ENCODE measurements at regions not wholly inside any gene's neighbourhood (a gene's known extent, or its start where the extent isn't known, plus 50 kb on each side); places are given as distances from the start of the nearest gene placed in this dataset.
"Not testable (repeated sequence)": the region's sequence is repeated elsewhere in the genome, so short reads cannot be mapped to it uniquely, and the experiment has no call there.

DNA sequence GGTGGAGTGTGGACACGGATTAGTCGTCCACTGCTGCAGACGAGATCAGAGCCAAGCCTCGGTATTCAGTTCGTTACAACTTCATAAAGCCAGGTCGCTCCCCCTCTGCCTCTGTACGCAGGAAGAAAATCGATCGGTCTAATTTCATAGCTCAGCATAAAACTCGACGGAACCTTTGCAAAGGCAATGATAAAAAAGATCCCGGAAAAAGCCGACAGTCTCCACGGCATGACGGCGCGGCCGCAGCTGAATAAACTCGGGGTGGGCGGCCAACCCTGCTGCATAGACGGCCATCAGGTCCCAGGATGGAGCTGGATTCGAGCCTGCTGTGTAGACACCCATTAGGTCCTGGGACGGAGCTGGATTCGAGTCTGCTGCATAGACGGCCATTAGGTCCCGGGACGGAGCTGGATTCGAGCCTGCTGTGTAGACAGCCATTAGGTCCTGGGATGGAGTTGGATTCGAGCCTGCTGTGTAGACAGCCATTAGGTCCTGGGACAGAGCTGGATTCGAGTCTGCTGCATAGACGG lies 113.8 kb upstream of the PPP2R3B start:
- Histone ChIP-seq H3K27ac (ENCODE audit: low read depth in 1 of 2, low read length in 1 of 2) (no peak overlapping the region), H3K27me3 (ENCODE audit: control insufficient read depth in 3 of 3, insufficient read depth in 3 of 3, low read length in 2 of 3) (peaks cover 0 to 17% (median 4%) of the 10 kb centered on the region in 3 donors), H3K9me3 (ENCODE audit: control insufficient read depth in 4 of 4, insufficient read depth in 3 of 4, low read length in 3 of 4) (peaks cover 0 to 16% (median 4%) of the 10 kb centered on the region in 4 donors), H3K4me1 (ENCODE audit: control insufficient read depth in 5 of 5, insufficient read depth in 5 of 5, low read length in 5 of 5) (no peaks in the 10 kb centered on the region), H3K4me3 (no peak overlapping the region), H3K9ac (ENCODE audit: insufficient read depth in 1 of 2, low read length in 2 of 2) (no peak overlapping the region), H3K36me3 (ENCODE audit: control insufficient read depth in 4 of 4, insufficient read depth in 4 of 4, low read length in 4 of 4) (no peaks in the 10 kb centered on the region)
- DNase-seq (no peak), ATAC-seq (ENCODE audit: insufficient read depth, low FRiP score) (no peak)
- 71 to 77% methylated on average over 31 of the region's 31 CpGs for WGBS, 2 donors
- TF ChIP-seq, protein P1, sequence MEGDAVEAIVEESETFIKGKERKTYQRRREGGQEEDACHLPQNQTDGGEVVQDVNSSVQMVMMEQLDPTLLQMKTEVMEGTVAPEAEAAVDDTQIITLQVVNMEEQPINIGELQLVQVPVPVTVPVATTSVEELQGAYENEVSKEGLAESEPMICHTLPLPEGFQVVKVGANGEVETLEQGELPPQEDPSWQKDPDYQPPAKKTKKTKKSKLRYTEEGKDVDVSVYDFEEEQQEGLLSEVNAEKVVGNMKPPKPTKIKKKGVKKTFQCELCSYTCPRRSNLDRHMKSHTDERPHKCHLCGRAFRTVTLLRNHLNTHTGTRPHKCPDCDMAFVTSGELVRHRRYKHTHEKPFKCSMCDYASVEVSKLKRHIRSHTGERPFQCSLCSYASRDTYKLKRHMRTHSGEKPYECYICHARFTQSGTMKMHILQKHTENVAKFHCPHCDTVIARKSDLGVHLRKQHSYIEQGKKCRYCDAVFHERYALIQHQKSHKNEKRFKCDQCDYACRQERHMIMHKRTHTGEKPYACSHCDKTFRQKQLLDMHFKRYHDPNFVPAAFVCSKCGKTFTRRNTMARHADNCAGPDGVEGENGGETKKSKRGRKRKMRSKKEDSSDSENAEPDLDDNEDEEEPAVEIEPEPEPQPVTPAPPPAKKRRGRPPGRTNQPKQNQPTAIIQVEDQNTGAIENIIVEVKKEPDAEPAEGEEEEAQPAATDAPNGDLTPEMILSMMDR (IDR thresholded peaks at IDR 0.05; ENCODE audit: control extremely low read depth, extremely low read depth) = no peak

DNA sequence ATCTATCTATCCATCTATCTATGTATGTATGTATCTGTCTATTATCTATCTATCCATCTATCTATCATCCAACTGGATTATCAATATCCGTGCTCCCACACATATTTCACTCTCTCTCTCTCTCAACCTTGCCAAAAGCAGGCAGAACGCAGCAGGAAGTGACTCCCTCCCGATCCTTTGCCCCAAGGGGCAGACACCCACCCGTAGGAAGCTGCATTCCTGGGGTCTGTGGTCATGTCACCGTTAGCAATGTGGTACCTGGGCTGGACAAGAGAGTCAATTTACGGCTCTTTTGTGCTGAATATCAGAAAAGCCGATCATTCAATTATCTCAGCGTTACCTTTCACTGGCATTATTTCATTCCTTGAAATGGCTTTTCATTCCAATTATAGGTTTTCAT lies 119.6 kb upstream of the PPP2R3B start:
- Histone ChIP-seq H3K9ac (ENCODE audit: insufficient read depth in 1 of 2, low read length in 2 of 2) (no peak overlapping the region), H3K4me3 (no peak overlapping the region), H3K27ac (ENCODE audit: low read depth in 1 of 2, low read length in 1 of 2) (no peak overlapping the region), H3K9me3 (ENCODE audit: control insufficient read depth in 4 of 4, insufficient read depth in 3 of 4, low read length in 3 of 4) (peaks cover 0 to 9% (median 1%) of the 10 kb centered on the region in 4 donors), H3K36me3 (ENCODE audit: control insufficient read depth in 4 of 4, insufficient read depth in 4 of 4, low read length in 4 of 4) (no peaks in the 10 kb centered on the region), H3K4me1 (ENCODE audit: control insufficient read depth in 5 of 5, insufficient read depth in 5 of 5, low read length in 5 of 5) (no peaks in the 10 kb centered on the region), H3K27me3 (ENCODE audit: control insufficient read depth in 3 of 3, insufficient read depth in 3 of 3, low read length in 2 of 3) (no peaks in the 10 kb centered on the region)
- no peak for DNase-seq
- WGBS, 2 donors = 54 to 55% methylated on average over 8 of the region's 8 CpGs
- ATAC-seq (ENCODE audit: insufficient read depth, low FRiP score) = no peak
- TF ChIP-seq, protein P1 (IDR thresholded peaks at IDR 0.05; ENCODE audit: control extremely low read depth, extremely low read depth) = no peak

DNA sequence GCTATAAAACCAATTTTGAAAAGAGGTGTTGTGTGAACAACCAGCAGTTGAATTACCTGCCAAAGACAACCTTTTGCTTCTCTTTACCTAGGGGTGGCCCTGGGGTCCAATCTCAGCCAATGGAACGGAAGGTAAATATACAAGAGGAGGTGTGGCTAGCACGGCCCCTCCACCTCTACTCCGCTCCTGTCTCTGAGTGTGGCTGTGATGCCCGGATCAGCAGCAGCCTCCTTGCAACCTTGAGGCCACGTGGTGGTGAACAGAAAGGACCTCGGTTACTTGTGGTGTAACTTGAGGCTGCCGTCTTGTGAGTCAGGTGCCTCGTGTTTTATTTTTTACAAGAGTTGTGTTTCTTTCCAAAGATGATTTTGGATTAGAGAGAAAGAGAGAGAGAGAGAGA lies 121.5 kb upstream of the PPP2R3B start:
- TF ChIP-seq, protein P1 (IDR thresholded peaks at IDR 0.05; ENCODE audit: control extremely low read depth, extremely low read depth) = no peak
- no peaks in the 10 kb centered on the region for H3K36me3 ChIP-seq (ENCODE audit: control insufficient read depth in 4 of 4, insufficient read depth in 4 of 4, low read length in 4 of 4)
- H3K27ac ChIP-seq (ENCODE audit: low read depth in 1 of 2, low read length in 1 of 2) = no peak overlapping the region
- no peak overlapping the region for H3K9ac ChIP-seq (ENCODE audit: insufficient read depth in 1 of 2, low read length in 2 of 2)
- WGBS, 2 donors = 89% methylated on average over 8 of the region's 8 CpGs
- ATAC-seq (ENCODE audit: insufficient read depth, low FRiP score) = no peak
- H3K4me1 ChIP-seq (ENCODE audit: control insufficient read depth in 5 of 5, insufficient read depth in 5 of 5, low read length in 5 of 5) = no peaks in the 10 kb centered on the region
- H3K4me3 ChIP-seq = no peak overlapping the region
- H3K9me3 ChIP-seq (ENCODE audit: control insufficient read depth in 4 of 4, insufficient read depth in 3 of 4, low read length in 3 of 4) = peaks cover 0 to 13% (median 0%) of the 10 kb centered on the region in 4 donors
- DNase-seq = no peak
- H3K27me3 ChIP-seq (ENCODE audit: control insufficient read depth in 3 of 3, insufficient read depth in 3 of 3, low read length in 2 of 3) = no peaks in the 10 kb centered on the region

DNA sequence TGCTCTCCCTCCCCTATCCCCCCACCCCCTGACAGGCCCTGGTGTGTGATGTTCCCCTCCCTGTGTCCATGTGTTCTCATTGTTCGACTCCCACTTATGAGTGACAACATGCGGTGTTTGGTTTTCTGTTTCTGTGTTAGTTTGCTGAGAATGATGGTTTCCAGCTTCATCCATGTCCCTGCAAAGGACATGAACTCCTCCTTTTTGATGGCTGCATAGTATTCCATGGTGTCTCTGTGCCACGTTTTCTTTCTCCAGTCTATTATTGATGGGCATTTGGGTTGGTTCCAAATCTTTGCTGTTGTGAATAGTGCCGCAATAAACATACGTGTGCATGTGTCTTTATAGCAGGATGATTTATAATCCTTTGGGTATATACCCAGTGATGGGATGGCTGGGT lies 121.8 kb upstream of the SHOX start:
- H3K27me3 ChIP-seq (ENCODE audit: control insufficient read depth in 3 of 3, insufficient read depth in 3 of 3, low read length in 2 of 3); H3K36me3 ChIP-seq (ENCODE audit: control insufficient read depth in 4 of 4, insufficient read depth in 4 of 4, low read length in 4 of 4): not testable (repeated sequence)
- WGBS, 2 donors = 90 to 95% methylated on average over 5 of the region's 5 CpGs

DNA sequence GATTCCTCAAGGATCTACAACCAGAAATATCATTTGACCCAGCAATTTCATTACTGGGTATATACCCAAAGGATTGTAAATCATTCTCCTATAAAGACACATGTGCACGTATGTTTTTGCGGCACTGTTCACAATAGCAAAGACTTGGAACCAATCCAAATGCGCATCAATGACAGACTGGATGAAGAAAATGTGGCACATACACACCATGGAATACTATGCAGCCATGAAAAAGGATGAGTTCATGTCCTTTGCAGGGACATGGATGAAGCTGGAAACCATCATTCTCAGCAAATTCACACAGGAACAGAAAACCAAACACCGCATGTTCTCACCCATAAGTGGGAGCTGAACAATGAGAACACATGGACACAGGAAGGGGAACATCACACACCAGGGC lies 119.5 kb upstream of the SHOX start:
- not testable (repeated sequence) for H3K4me3 ChIP-seq; H3K36me3 ChIP-seq (ENCODE audit: control insufficient read depth in 4 of 4, insufficient read depth in 4 of 4, low read length in 4 of 4); H3K4me1 ChIP-seq (ENCODE audit: control insufficient read depth in 5 of 5, insufficient read depth in 5 of 5, low read length in 5 of 5); H3K27ac ChIP-seq (ENCODE audit: low read depth in 1 of 2, low read length in 1 of 2); H3K9ac ChIP-seq (ENCODE audit: insufficient read depth in 1 of 2, low read length in 2 of 2); ATAC-seq (ENCODE audit: insufficient read depth, low FRiP score); DNase-seq; H3K27me3 ChIP-seq (ENCODE audit: control insufficient read depth in 3 of 3, insufficient read depth in 3 of 3, low read length in 2 of 3)
- peaks cover 0 to 13% (median 0%) of the 10 kb centered on the region in 4 donors for H3K9me3 ChIP-seq (ENCODE audit: control insufficient read depth in 4 of 4, insufficient read depth in 3 of 4, low read length in 3 of 4)
- WGBS, 2 donors = 94 to 96% methylated on average over 4 of the region's 4 CpGs

More for the DNA sequence above, 121.8 kb upstream of the SHOX start:
- peaks cover 0 to 13% (median 0%) of the 10 kb centered on the region in 4 donors for H3K9me3 ChIP-seq (ENCODE audit: control insufficient read depth in 4 of 4, insufficient read depth in 3 of 4, low read length in 3 of 4)
- not testable (repeated sequence) for H3K27ac ChIP-seq (ENCODE audit: low read depth in 1 of 2, low read length in 1 of 2); H3K4me1 ChIP-seq (ENCODE audit: control insufficient read depth in 5 of 5, insufficient read depth in 5 of 5, low read length in 5 of 5); ATAC-seq (ENCODE audit: insufficient read depth, low FRiP score); H3K9ac ChIP-seq (ENCODE audit: insufficient read depth in 1 of 2, low read length in 2 of 2); DNase-seq; H3K4me3 ChIP-seq

Data from lung (tissue), 11 donors.